Common myeloid progenitor, CD34-positive (primary cell): ENCODE measurements at regions not wholly inside any gene's neighbourhood (a gene's known extent, or its start where the extent isn't known, plus 50 kb on each side); places are given as distances from the start of the nearest gene placed in this dataset.
"Not testable (repeated sequence)": the region's sequence is repeated elsewhere in the genome, so short reads cannot be mapped to it uniquely, and the experiment has no call there.

Source experiments
- CTCF ChIA-PET: fragments of 350-600 bp; sonication (Branson Sonifier 250); formaldehyde crosslinking; loops from one replicate; lab custom pipeline; 2021; ENCODE audit warnings: antibody characterized with exemption; lab: Charles Lee
- POLR2A ChIA-PET: fragments of 350-600 bp; sonication (Branson Sonifier 250); formaldehyde crosslinking; loops from one replicate; lab custom pipeline; 2021; ENCODE audit warnings: antibody characterized with exemption; lab: Charles Lee
- DNase-seq, 3 donors: peaks; one replicate each; pipeline versions ENCODE4 v3.0.0 to v3.0.0-alpha.2; 2013
- H3K27ac ChIP-seq, 2 experiments: 1 replicate in 1 of 2; 2 replicates in 1 of 2; pipeline ENCODE4 v1.7.0; 2013; ENCODE audit warnings: inconsistent platforms in 2 of 2, low read length in 2 of 2, mild to moderate bottlenecking in 2 of 2, low read depth in 1 of 2, moderate library complexity in 1 of 2; ENCODE audit not compliant: severe bottlenecking in 2 of 2, insufficient read depth in 1 of 2, poor library complexity in 1 of 2
- H3K27me3 ChIP-seq, 5 experiments: replicated peaks in 2 of 5; 1 replicate in 3 of 5; 2 replicates in 2 of 5; pipeline versions ENCODE4 v1.6.1 to v1.7.0; 2013; ENCODE audit warnings: low read length in 4 of 5, mild to moderate bottlenecking in 2 of 5, moderate library complexity in 2 of 5, inconsistent platforms in 1 of 5; ENCODE audit not compliant: insufficient read depth in 5 of 5, control insufficient read depth in 4 of 5
- H3K36me3 ChIP-seq, 4 experiments: 1 replicate in 2 of 4; 2 replicates in 2 of 4; pipeline versions ENCODE4 v1.6.1 to v1.7.0; 2013; ENCODE audit warnings: low read length in 3 of 4, control low read depth in 1 of 4, mild to moderate bottlenecking in 1 of 4; ENCODE audit not compliant: control insufficient read depth in 4 of 4, insufficient read depth in 4 of 4
- H3K4me1 ChIP-seq, 4 experiments: 1 replicate in 3 of 4; 2 replicates in 1 of 4; pipeline versions ENCODE4 v1.6.1 to v1.7.1; 2013; ENCODE audit warnings: low read length in 3 of 4, mild to moderate bottlenecking in 3 of 4, control low read depth in 1 of 4, inconsistent platforms in 1 of 4, moderate library complexity in 1 of 4; ENCODE audit not compliant: control insufficient read depth in 4 of 4, insufficient read depth in 4 of 4; ENCODE audit errors: control extremely low read depth in 1 of 4
- H3K4me3 ChIP-seq, 7 experiments: 1 replicate in 4 of 7; 2 replicates in 3 of 7; pipeline versions ENCODE4 v1.5.1 to v1.7.0; 2013; ENCODE audit warnings: mild to moderate bottlenecking in 7 of 7, low read length in 6 of 7, moderate library complexity in 6 of 7, inconsistent platforms in 2 of 7, low read depth in 2 of 7, control low read depth in 1 of 7; ENCODE audit not compliant: insufficient read depth in 4 of 7, control insufficient read depth in 1 of 7; ENCODE audit errors: extremely low read depth in 1 of 7
- H3K9me3 ChIP-seq, 5 experiments: 1 replicate in 4 of 5; 2 replicates in 1 of 5; pipeline versions ENCODE4 v1.6.1 to v1.7.1; 2013; ENCODE audit warnings: low read length in 4 of 5, mild to moderate bottlenecking in 2 of 5, inconsistent platforms in 1 of 5, low read depth in 1 of 5, moderate library complexity in 1 of 5; ENCODE audit not compliant: control insufficient read depth in 4 of 5, insufficient read depth in 2 of 5; ENCODE audit errors: control extremely low read depth in 1 of 5
- WGBS: methylation state at CpG from one replicate; pipeline ENCODE4 v1.1.5; 2013; ENCODE audit not compliant: insufficient coverage; 5-methylcytosine and 5-hydroxymethylcytosine counted together

- no peaks in the 10 kb centered on the region for H3K27me3 ChIP-seq
- peaks cover 0 to 12% (median 2%) of the 10 kb centered on the region in 4 experiments for H3K4me1 ChIP-seq
- 89% methylated on average over 14 of the region's 14 CpGs for WGBS
- ChIA-PET CTCF (no interaction called here), POLR2A (no interaction called here)
- H3K36me3 ChIP-seq, result no peaks in the 10 kb centered on the region
- no peak overlapping the region for H3K4me3 ChIP-seq
- no peaks in the 10 kb centered on the region for H3K9me3 ChIP-seq
- no peak for DNase-seq
- H3K27ac ChIP-seq, result no peak overlapping the region
Observed at GRCh38 chr15:30824518-30825195, 79.1 kb upstream of the FAN1 start.

GRCh38 chr15:30827625-30828303 is 76.0 kb upstream of the FAN1 start:
- Histone ChIP-seq H3K4me3 (no peak overlapping the region), H3K27me3 (no peaks in the 10 kb centered on the region), H3K9me3 (no peaks in the 10 kb centered on the region), H3K36me3 (peaks cover 0 to 3% (median 0%) of the 10 kb centered on the region in 4 experiments), H3K27ac (no peak overlapping the region), H3K4me1 (peaks cover 0 to 8% (median 2%) of the 10 kb centered on the region in 4 experiments)
- CTCF ChIA-PET, result no interaction called here
- no peak for DNase-seq
- POLR2A ChIA-PET, result no interaction called here
- WGBS, result 98% methylated on average over 6 of the region's 10 CpGs

GRCh38 chr15:30828304-30828639 is 75.4 kb upstream of the FAN1 start:
- H3K4me1 ChIP-seq, H3K27me3 ChIP-seq, H3K27ac ChIP-seq, H3K36me3 ChIP-seq, H3K4me3 ChIP-seq, H3K9me3 ChIP-seq, POLR2A ChIA-PET, CTCF ChIA-PET: not testable (repeated sequence)
- peak in 1 of 3 donors; percentile 20 for DNase-seq
- WGBS, result no CpG with 5 or more reads among the region's 8 CpGs

GRCh38 chr15:30830961-30831360 is 72.8 kb upstream of the FAN1 start:
- Histone ChIP-seq H3K36me3 (peaks cover 0 to 4% (median 0%) of the 10 kb centered on the region in 4 experiments), H3K27me3 (no peaks in the 10 kb centered on the region), H3K4me1 (peaks cover 0 to 2% (median 0%) of the 10 kb centered on the region in 4 experiments), H3K9me3 (no peaks in the 10 kb centered on the region), H3K27ac (no peak overlapping the region), H3K4me3 (no peak overlapping the region)
- no peak for DNase-seq
- CTCF ChIA-PET, result no interaction called here
- POLR2A ChIA-PET, result no interaction called here
- WGBS, result 100% methylated on average over 4 of the region's 4 CpGs

- POLR2A ChIA-PET, result not testable (repeated sequence)
- CTCF ChIA-PET, result interaction anchor here (1.3 kb wide), 1 partner anchor 10 kb away, joined by 3 read pairs; no protein-coding TSS in a partner anchor
Observed at GRCh38 chr15:30833379-30833778, 70.3 kb upstream of the FAN1 start.

GRCh38 chr15:30841639-30842038 is 62.1 kb upstream of the FAN1 start:
- CTCF ChIA-PET, result not testable (repeated sequence)
- no CpG with 5 or more reads among the region's 2 CpGs for WGBS

More at GRCh38 chr15:30833379-30833778, 70.3 kb upstream of the FAN1 start:
- 100% methylated on average over 4 of the region's 7 CpGs for WGBS
- not testable (repeated sequence) for H3K36me3 ChIP-seq, H3K27ac ChIP-seq, H3K4me3 ChIP-seq, DNase-seq, H3K9me3 ChIP-seq, H3K4me1 ChIP-seq, H3K27me3 ChIP-seq

GRCh38 chr15:30842798-30843472 is 60.8 kb upstream of the FAN1 start:
- H3K27me3 ChIP-seq, H3K9me3 ChIP-seq, H3K4me3 ChIP-seq, H3K36me3 ChIP-seq, H3K4me1 ChIP-seq, H3K27ac ChIP-seq, POLR2A ChIA-PET: not testable (repeated sequence)
- WGBS, result 4% methylated on average over 5 of the region's 5 CpGs
- DNase-seq, result peak in 1 of 3 donors; percentile 43
- CTCF ChIA-PET, result interaction anchor here (1.1 kb wide), 1 partner anchor 16 kb away, joined by 3 read pairs; no protein-coding TSS in a partner anchor

More at GRCh38 chr15:30841639-30842038, 62.1 kb upstream of the FAN1 start:
- H3K27me3 ChIP-seq, DNase-seq, H3K4me1 ChIP-seq, H3K36me3 ChIP-seq, H3K9me3 ChIP-seq, H3K27ac ChIP-seq, POLR2A ChIA-PET, H3K4me3 ChIP-seq: not testable (repeated sequence)
